ENCODE measurements at regions not wholly inside any gene's neighbourhood (a gene's known extent, or its start where the extent isn't known, plus 50 kb on each side); places are given as distances from the start of the nearest gene placed in this dataset.

- no peak for DNase-seq
- no peak overlapping the region for H3K18ac ChIP-seq (ENCODE audit: low read depth in 1 of 2, low read length in 2 of 2)
- no peak overlapping the region for H4K8ac ChIP-seq (ENCODE audit: low read length)
- H3K4me2 ChIP-seq (ENCODE audit: low read length, poor library complexity, severe bottlenecking): no peak overlapping the region
- no peak overlapping the region for H2BK5ac ChIP-seq (ENCODE audit: low read depth, low read length, poor library complexity, severe bottlenecking)
- whole genome bisulfite sequencing: 89% methylated on average over 5 of the region's 5 CpGs
- no peak overlapping the region for H2BK12ac ChIP-seq (ENCODE audit: low read length in 2 of 2)
- H2BK15ac ChIP-seq (ENCODE audit: low read depth, poor library complexity, severe bottlenecking): no peak overlapping the region
- H3K23ac ChIP-seq (ENCODE audit: low read length in 2 of 2): no peak overlapping the region
- no peak overlapping the region for H3K4ac ChIP-seq (ENCODE audit: low read depth in 1 of 2, low read length in 2 of 2)
- no peaks in the 10 kb centered on the region for H3K36me3 ChIP-seq (ENCODE audit: control insufficient read depth in 1 of 2, insufficient read depth in 2 of 2, low read depth in 1 of 2, low read length in 2 of 2)
- no peaks in the 10 kb centered on the region for H3K4me1 ChIP-seq (ENCODE audit: control insufficient read depth, insufficient read depth, low read depth, low read length)
- no peaks in the 10 kb centered on the region for H3K27me3 ChIP-seq (ENCODE audit: control insufficient read depth in 1 of 2, insufficient read depth in 1 of 2, low read length in 2 of 2)
- H3K27ac ChIP-seq (ENCODE audit: low read length, poor library complexity, severe bottlenecking): no peak overlapping the region
- no peak overlapping the region for H3K4me3 ChIP-seq (ENCODE audit: insufficient read depth in 1 of 2, low read depth in 1 of 2, low read length in 2 of 2)
- H3K79me1 ChIP-seq (replicated peaks; ENCODE audit: low read length, poor library complexity, severe bottlenecking): no peaks in the 10 kb centered on the region
- H2AK5ac ChIP-seq (ENCODE audit: low read length, severe bottlenecking): no peak overlapping the region
- H4K91ac ChIP-seq (ENCODE audit: low read length): no peak overlapping the region
- no peak overlapping the region for H3K14ac ChIP-seq (ENCODE audit: low read length in 2 of 2)
- no peak overlapping the region for H2BK120ac ChIP-seq (ENCODE audit: low read depth, low read length)
- H2AFZ ChIP-seq (ENCODE audit: low read depth, low read length): no peak overlapping the region
- no peak overlapping the region for H3K9ac ChIP-seq (ENCODE audit: low read length)
- H3K9me3 ChIP-seq (ENCODE audit: control insufficient read depth, low read length): no peaks in the 10 kb centered on the region
Measured at GRCh38 chr2:145168091-145168490, 648.2 kb upstream of the ZEB2 start.

DNA sequence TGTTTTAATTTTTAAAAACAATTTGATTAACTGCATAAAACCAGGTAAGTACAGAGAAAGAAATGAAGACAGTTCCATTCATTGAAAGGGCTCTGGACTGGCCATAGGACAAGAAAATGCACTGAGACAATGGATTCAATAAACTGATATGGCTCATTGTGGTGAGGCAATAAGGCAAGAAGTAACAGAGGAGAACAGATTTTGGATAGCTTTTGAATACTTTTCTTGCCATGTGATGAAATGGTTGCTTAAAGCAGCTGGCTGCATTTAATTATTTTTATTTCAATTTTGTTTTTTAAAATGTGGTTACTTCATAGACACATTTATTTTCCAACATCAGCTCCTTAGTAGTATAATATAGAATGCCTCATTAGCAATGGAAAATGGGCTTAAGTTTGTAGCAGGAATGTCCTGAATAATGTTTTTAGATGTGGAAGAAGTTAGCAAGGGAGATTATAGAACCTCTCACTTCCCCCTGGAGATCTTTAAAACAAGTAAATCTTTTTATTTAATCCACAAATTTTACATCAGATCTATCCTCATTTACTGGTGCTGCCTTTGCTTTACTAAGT is 646.9 kb upstream of the ZEB2 start:
- Histone ChIP-seq H3K4me3 (ENCODE audit: insufficient read depth in 1 of 2, low read depth in 1 of 2, low read length in 2 of 2) (no peak overlapping the region), H3K9ac (ENCODE audit: low read length) (no peak overlapping the region), H4K91ac (ENCODE audit: low read length) (no peak overlapping the region), H3K4me1 (ENCODE audit: control insufficient read depth, insufficient read depth, low read depth, low read length) (no peaks in the 10 kb centered on the region), H2BK5ac (ENCODE audit: low read depth, low read length, poor library complexity, severe bottlenecking) (no peak overlapping the region), H3K18ac (ENCODE audit: low read depth in 1 of 2, low read length in 2 of 2) (no peak overlapping the region), H3K4ac (ENCODE audit: low read depth in 1 of 2, low read length in 2 of 2) (no peak overlapping the region), H3K79me1 (replicated peaks; ENCODE audit: low read length, poor library complexity, severe bottlenecking) (no peaks in the 10 kb centered on the region), H2AFZ (ENCODE audit: low read depth, low read length) (no peak overlapping the region), H4K8ac (ENCODE audit: low read length) (no peak overlapping the region), H3K9me3 (ENCODE audit: control insufficient read depth, low read length) (no peaks in the 10 kb centered on the region), H2BK120ac (ENCODE audit: low read depth, low read length) (no peak overlapping the region), H3K27ac (ENCODE audit: low read length, poor library complexity, severe bottlenecking) (no peak overlapping the region), H2AK5ac (ENCODE audit: low read length, severe bottlenecking) (no peak overlapping the region), H2BK15ac (ENCODE audit: low read depth, poor library complexity, severe bottlenecking) (no peak overlapping the region), H2BK12ac (ENCODE audit: low read length in 2 of 2) (no peak overlapping the region), H3K4me2 (ENCODE audit: low read length, poor library complexity, severe bottlenecking) (no peak overlapping the region), H3K27me3 (ENCODE audit: control insufficient read depth in 1 of 2, insufficient read depth in 1 of 2, low read length in 2 of 2) (no peaks in the 10 kb centered on the region), H3K23ac (ENCODE audit: low read length in 2 of 2) (no peak overlapping the region), H3K14ac (ENCODE audit: low read length in 2 of 2) (no peak overlapping the region), H3K36me3 (ENCODE audit: control insufficient read depth in 1 of 2, insufficient read depth in 2 of 2, low read depth in 1 of 2, low read length in 2 of 2) (no peaks in the 10 kb centered on the region)
- DNase-seq: no peak

- no peak overlapping the region for H2AK5ac ChIP-seq (ENCODE audit: low read length, severe bottlenecking)
- no peaks in the 10 kb centered on the region for H3K27me3 ChIP-seq (ENCODE audit: control insufficient read depth in 1 of 2, insufficient read depth in 1 of 2, low read length in 2 of 2)
- H3K4me2 ChIP-seq (ENCODE audit: low read length, poor library complexity, severe bottlenecking): no peak overlapping the region
- H3K18ac ChIP-seq (ENCODE audit: low read depth in 1 of 2, low read length in 2 of 2): no peak overlapping the region
- peaks cover 4% of the 10 kb centered on the region for H3K4me1 ChIP-seq (ENCODE audit: control insufficient read depth, insufficient read depth, low read depth, low read length)
- H3K23ac ChIP-seq (ENCODE audit: low read length in 2 of 2): no peak overlapping the region
- H3K9me3 ChIP-seq (ENCODE audit: control insufficient read depth, low read length): no peaks in the 10 kb centered on the region
- no peak overlapping the region for H3K9ac ChIP-seq (ENCODE audit: low read length)
- no peak overlapping the region for H2AFZ ChIP-seq (ENCODE audit: low read depth, low read length)
- H2BK5ac ChIP-seq (ENCODE audit: low read depth, low read length, poor library complexity, severe bottlenecking): no peak overlapping the region
- H3K14ac ChIP-seq (ENCODE audit: low read length in 2 of 2): no peak overlapping the region
- WGBS: over 99% methylated on average over 1 of the region's 2 CpGs
- no peak overlapping the region for H2BK12ac ChIP-seq (ENCODE audit: low read length in 2 of 2)
- no peak overlapping the region for H4K91ac ChIP-seq (ENCODE audit: low read length)
- no peak overlapping the region for H3K27ac ChIP-seq (ENCODE audit: low read length, poor library complexity, severe bottlenecking)
- no peaks in the 10 kb centered on the region for H3K36me3 ChIP-seq (ENCODE audit: control insufficient read depth in 1 of 2, insufficient read depth in 2 of 2, low read depth in 1 of 2, low read length in 2 of 2)
- DNase-seq: no peak
- H2BK15ac ChIP-seq (ENCODE audit: low read depth, poor library complexity, severe bottlenecking): no peak overlapping the region
- no peaks in the 10 kb centered on the region for H3K79me1 ChIP-seq (replicated peaks; ENCODE audit: low read length, poor library complexity, severe bottlenecking)
- H4K8ac ChIP-seq (ENCODE audit: low read length): no peak overlapping the region
- no peak overlapping the region for H3K4me3 ChIP-seq (ENCODE audit: insufficient read depth in 1 of 2, low read depth in 1 of 2, low read length in 2 of 2)
- no peak overlapping the region for H2BK120ac ChIP-seq (ENCODE audit: low read depth, low read length)
- no peak overlapping the region for H3K4ac ChIP-seq (ENCODE audit: low read depth in 1 of 2, low read length in 2 of 2)
Measured at GRCh38 chr2:145161656-145162055, 641.7 kb upstream of the ZEB2 start.

- no peak overlapping the region for H3K23ac ChIP-seq (ENCODE audit: low read length in 2 of 2)
- H2AK5ac ChIP-seq (ENCODE audit: low read length, severe bottlenecking): no peak overlapping the region
- no peak overlapping the region for H3K27ac ChIP-seq (ENCODE audit: low read length, poor library complexity, severe bottlenecking)
- H4K91ac ChIP-seq (ENCODE audit: low read length): no peak overlapping the region
- H3K18ac ChIP-seq (ENCODE audit: low read depth in 1 of 2, low read length in 2 of 2): no peak overlapping the region
- no peaks in the 10 kb centered on the region for H3K36me3 ChIP-seq (ENCODE audit: control insufficient read depth in 1 of 2, insufficient read depth in 2 of 2, low read depth in 1 of 2, low read length in 2 of 2)
- no peak overlapping the region for H2AFZ ChIP-seq (ENCODE audit: low read depth, low read length)
- H2BK12ac ChIP-seq (ENCODE audit: low read length in 2 of 2): peak overlapping the region in 1 of 2 experiments; percentile 86
- no peak overlapping the region for H2BK120ac ChIP-seq (ENCODE audit: low read depth, low read length)
- peaks cover 4% of the 10 kb centered on the region for H3K4me1 ChIP-seq (ENCODE audit: control insufficient read depth, insufficient read depth, low read depth, low read length)
- 96% methylated on average over 1 of the region's 1 CpG for WGBS
- H3K4me3 ChIP-seq (ENCODE audit: insufficient read depth in 1 of 2, low read depth in 1 of 2, low read length in 2 of 2): no peak overlapping the region
- no peak overlapping the region for H3K4me2 ChIP-seq (ENCODE audit: low read length, poor library complexity, severe bottlenecking)
- no peaks in the 10 kb centered on the region for H3K9me3 ChIP-seq (ENCODE audit: control insufficient read depth, low read length)
- H3K14ac ChIP-seq (ENCODE audit: low read length in 2 of 2): no peak overlapping the region
- H3K9ac ChIP-seq (ENCODE audit: low read length): no peak overlapping the region
- no peak overlapping the region for H4K8ac ChIP-seq (ENCODE audit: low read length)
- H2BK5ac ChIP-seq (ENCODE audit: low read depth, low read length, poor library complexity, severe bottlenecking): no peak overlapping the region
- H3K79me1 ChIP-seq (replicated peaks; ENCODE audit: low read length, poor library complexity, severe bottlenecking): no peaks in the 10 kb centered on the region
- DNase-seq: no peak
- H3K4ac ChIP-seq (ENCODE audit: low read depth in 1 of 2, low read length in 2 of 2): no peak overlapping the region
- no peaks in the 10 kb centered on the region for H3K27me3 ChIP-seq (ENCODE audit: control insufficient read depth in 1 of 2, insufficient read depth in 1 of 2, low read length in 2 of 2)
- H2BK15ac ChIP-seq (ENCODE audit: low read depth, poor library complexity, severe bottlenecking): peak overlapping the region; percentile 70
Measured at GRCh38 chr2:145160855-145161254, 640.9 kb upstream of the ZEB2 start.
